Stimulated activated CD4-positive, alpha-beta T cell treated with anti-CD3 and anti-CD28 coated beads, Interleukin-12 subunit alpha, Interleukin-12 subunit beta, amount 100 ng/mL, for 48 hours (primary cell): ENCODE measurements at regions not wholly inside any gene's neighbourhood (a gene's known extent, or its start where the extent isn't known, plus 50 kb on each side); places are given as distances from the start of the nearest gene placed in this dataset.
"Not testable (repeated sequence)": the region's sequence is repeated elsewhere in the genome, so short reads cannot be mapped to it uniquely, and the experiment has no call there.

Experiments used
- DNase-seq, 3 donors: peaks; one replicate each; pipeline ENCODE4 v3.0.0-alpha.2; 2020; ENCODE audit warnings: low read depth in 2 of 3, low spot score in 1 of 3

GRCh38 chr16:18152832-18153231 is 183.7 kb downstream of the NPIPA8 start:
- DNase-seq: not testable (repeated sequence)

DNA sequence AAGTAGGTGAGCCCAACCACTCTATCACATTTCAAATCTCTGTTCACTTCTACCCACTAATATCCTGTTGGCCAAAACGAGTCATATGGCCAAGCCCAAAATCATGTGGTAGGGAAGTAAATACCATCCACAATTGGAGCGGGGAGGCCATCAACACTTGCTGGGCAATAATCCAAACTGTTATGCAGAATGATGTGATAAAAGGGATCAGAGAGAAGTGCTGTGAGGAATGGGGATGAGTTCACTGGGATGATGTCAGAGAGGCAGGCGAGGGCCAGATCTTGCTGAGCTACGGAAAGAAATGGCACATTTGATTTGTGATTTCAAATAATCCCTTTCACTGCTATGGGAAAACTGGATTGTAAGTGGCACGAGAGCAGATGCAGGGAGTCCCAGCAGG is 188.4 kb downstream of the NPIPA8 start:
- not testable (repeated sequence) for DNase-seq

- not testable (repeated sequence) for DNase-seq
These were observed 189.9 kb downstream of the NPIPA8 start for GRCh38 chr16:18146601-18147142.

GRCh38 chr16:18142066-18142465 is 194.5 kb downstream of the NPIPA8 start:
- not testable (repeated sequence) for DNase-seq

DNA sequence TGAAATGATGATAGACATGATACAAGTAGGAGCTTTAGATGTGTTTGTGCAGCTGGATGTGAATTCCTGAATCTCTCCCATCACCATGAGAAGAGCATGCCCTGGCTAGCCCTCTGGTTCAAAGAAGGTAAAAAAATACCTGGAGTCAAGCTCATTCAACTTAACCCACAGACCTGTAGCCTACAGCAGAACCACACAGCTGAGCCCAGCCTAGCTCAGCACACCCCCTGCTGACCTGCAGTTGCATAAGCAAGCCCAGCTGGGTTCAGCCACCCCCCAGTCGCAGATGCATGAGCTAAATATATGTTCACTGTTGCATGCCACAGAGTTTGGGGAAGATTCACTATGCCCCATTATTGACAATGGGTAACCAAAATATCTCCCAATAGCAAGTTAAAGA is 200.2 kb downstream of the NPIPA8 start:
- DNase-seq: not testable (repeated sequence)

GRCh38 chr16:18135024-18135423 is 201.5 kb downstream of the NPIPA8 start:
- DNase-seq: not testable (repeated sequence)

DNA sequence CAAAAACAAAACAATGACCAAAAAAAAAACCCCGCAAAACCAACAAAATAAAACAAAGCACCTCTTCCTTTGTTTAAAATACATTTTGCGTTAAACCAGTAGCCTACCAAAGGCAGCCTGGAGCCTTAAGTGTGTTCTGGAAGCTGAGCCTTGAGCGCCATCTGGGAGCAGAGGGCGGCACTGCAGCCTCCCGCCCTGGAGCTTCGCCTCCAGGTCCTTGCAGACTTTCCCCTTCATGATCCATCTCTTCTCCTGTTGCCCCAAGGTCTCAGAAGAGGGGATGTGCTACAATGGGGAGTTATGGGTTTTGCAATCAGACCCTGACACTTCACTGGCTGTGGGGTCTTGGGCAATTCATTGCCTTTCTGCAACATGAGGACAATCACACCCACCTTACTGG is 204.9 kb downstream of the NPIPA8 start:
- DNase-seq: not testable (repeated sequence)

DNA sequence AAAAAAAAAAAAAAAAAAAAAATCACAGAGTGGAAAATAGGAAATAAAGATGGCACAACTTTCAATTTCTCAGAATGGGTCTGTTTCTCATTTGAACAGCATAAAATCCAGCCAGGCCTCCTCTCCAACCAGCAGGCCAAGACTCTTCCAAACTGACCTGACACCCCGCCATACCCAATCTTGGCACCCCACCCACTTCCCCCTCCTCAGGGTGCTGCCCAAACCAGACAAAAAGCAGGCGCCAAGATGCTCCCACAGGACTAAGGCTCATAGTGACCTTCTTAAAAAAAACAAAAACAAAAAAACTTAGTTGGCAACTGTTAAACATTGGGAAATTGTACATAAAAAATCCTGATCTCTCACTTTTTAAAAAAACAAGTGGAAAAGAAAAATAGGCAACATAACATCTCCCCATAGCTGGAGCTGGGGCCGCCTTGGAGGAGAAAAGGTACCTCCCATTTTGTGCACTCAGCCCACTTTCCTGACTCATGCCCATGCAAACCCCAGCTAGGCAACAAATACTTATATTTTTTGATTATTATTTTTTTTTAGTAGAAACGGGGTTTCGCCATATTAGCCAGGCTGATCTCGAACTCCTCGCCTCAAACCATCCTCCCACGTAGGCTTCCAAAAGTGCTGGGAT is 205.9 kb downstream of the NPIPA8 start:
- DNase-seq: not testable (repeated sequence)

- DNase-seq: not testable (repeated sequence)
These were observed 209.5 kb downstream of the NPIPA8 start for GRCh38 chr16:18127033-18127432.

- DNase-seq: not testable (repeated sequence)
These were observed 217.4 kb downstream of the NPIPA8 start for GRCh38 chr16:18119092-18119491.

DNA sequence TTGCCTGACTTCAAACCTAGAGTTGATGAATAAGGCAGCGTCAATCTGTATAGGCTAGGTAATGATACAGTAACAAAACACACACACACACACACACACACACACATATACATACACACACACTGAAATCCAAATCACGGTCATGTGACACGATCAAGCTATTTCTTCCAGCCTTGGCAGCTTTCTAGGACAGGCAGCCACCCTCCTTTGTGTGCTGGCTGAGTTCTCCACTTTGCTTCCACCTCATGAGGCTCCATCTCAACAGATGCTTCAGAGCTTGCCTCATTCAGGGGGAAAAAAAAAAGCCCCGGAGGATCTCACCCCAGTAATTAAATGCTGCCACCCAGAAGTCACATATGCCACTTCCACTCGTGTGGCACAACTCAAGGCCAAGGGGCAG is 217.9 kb downstream of the NPIPA8 start:
- not testable (repeated sequence) for DNase-seq

- DNase-seq: not testable (repeated sequence)
These were observed 218.5 kb downstream of the NPIPA8 start for GRCh38 chr16:18118071-18118470.

DNA sequence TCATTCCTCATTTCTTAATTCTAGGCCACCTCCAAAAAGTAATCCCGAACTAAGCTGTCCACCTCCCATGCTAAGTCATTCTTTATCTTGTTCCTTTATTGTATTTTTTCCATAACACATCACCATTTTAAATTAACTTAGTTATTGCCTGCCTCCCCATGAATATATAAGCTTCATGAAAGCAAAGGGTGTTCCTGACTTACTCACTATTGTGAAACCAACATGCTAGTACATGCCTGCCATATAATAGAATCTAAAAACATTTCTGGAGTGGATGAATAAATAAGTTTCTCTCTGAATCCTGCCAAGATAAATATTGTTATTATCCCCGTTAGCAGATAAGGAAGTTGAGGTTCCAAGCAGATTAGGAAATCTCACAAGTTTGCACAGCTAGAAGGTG is 232.1 kb downstream of the NPIPA8 start:
- DNase-seq: not testable (repeated sequence)

DNA sequence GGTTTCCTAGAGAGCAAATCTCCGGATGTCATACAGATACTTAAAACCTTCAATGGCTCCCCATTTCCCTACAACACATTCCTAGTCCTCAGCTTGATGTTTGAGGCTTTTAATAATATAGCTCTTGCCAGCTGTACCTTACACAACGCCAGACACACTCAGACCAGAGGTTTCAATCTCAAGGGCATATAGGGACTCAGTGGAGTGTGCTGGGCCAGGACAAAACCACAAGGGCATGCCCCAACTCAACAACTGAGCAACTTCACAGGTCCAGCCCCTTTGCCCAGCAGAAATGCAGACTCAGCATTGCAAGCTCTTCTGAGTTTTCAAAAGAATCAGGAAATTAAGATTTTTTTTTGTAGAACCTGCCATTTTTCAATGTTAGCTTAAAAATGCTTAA is 235.5 kb downstream of the NPIPA8 start:
- not testable (repeated sequence) for DNase-seq

- not testable (repeated sequence) for DNase-seq
These were observed 243.9 kb downstream of the NPIPA8 start for GRCh38 chr16:18092605-18093004.

DNA sequence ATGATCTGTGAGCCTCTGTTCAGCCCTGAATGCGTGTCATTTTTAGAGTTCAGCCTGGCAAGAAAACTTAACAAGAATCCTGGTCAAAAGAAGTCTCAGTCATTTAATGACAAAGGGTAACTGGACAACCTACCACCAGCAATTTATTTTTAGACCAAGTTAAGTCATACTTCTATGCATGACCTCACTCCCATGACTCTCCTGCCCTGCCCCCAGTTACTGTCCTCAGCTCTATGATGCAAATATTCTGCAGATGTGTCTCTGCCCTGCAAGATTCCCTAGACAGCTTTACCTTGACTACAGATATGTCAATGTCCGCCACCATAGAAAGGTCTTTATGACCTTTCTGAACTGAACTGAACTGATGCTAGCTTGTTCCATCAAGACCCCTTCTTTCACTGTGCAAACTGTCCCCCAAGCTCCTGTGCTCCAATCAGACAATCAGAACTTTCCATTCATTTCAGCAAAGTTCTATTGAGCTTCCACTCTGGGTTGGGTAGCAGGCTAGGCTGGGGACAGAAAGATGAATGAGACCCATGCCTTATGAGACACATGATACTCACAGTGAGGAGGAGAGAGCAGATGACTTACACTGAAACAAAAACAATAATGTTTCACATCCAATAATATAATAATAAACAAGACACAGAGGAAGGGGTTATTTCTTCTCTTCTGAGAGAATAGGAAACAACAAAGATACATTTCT is 255.7 kb downstream of the NPIPA8 start:
- not testable (repeated sequence) for DNase-seq

DNA sequence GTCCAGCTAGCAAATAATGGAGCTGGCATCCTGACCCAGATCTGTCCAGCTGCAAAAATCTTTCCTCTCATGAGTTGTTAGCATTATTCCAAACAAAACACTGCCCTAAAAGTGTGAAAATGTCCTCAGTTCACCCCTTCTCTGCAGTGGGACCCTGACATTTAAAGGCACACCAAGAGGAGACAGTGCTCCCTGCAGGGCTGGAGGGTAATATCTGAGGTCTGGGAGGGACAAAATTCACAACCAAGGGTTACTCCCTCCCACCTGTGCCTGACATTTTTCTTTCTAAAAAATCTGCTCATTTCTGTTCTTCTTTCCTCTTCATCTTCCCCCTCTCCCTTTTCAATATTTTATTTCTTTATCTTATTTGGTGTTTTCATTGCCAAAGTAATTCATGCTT is 258.6 kb downstream of the NPIPA8 start:
- not testable (repeated sequence) for DNase-seq

DNA sequence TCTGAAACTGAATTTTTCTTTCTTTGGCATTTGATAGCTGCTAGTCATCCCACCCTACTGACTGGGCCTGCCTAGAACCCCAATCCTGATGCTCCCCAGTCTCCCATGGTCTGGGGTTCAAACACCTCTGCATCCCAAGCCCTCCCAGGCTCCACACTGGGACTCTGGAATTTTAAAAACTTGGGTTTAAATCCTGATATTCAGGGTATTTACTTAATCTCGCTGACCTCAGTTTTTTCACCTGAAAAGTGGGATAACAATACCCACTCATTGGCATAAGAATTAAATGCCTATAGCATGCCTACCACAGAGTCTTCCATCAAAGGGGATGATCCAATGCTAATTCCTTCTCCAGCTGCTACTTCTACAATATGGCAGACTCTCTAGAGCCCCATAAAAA is 264.4 kb downstream of the NPIPA8 start:
- no peak for DNase-seq

GRCh38 chr16:18069683-18070082 is 266.9 kb downstream of the NPIPA8 start:
- no peak for DNase-seq

DNA sequence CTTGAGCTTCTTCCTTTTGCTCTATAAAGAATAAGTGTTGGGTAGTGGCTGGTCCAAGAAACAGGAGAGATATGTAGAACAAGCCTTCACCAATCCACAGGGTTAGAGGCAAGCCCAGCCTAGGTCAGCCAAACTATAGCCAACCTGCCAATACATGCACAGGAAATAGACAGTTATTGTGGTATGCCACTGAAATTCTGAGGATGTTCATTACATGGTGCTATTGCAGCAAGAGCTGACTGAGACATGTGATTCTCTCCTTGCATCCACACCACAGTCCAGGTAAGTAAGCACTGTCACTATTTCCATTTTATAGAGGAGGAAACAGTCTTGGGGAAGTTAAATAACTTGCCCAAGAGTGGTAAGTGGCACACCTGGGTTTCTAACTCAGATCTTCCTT is 268.1 kb downstream of the NPIPA8 start:
- no peak for DNase-seq

DNA sequence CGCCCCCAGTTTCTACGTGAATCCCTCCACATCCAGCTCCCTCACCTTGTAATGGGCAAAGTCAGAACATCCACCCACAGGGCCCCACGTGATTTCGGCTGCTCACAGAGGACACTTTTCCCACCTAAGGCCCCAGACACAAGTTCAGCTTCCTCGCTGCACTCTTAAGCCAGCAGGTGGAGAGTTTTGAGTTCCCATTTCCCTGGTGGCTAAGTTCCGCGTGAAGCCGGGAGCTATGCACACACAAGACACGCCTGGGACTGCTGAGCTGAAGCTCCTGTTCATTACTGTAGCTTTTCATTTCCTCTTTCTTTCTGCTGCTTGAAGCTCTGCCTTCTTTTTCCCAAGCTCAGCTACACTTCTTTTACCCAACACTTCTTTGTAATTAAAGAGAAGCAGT is 273.8 kb downstream of the NPIPA8 start:
- DNase-seq: no peak

GRCh38 chr16:18060351-18060750 is 276.2 kb downstream of the NPIPA8 start:
- no peak for DNase-seq
